ENCODE measurements at regions not wholly inside any gene's neighbourhood (a gene's known extent, or its start where the extent isn't known, plus 50 kb on each side); places are given as distances from the start of the nearest gene placed in this dataset.

DNA sequence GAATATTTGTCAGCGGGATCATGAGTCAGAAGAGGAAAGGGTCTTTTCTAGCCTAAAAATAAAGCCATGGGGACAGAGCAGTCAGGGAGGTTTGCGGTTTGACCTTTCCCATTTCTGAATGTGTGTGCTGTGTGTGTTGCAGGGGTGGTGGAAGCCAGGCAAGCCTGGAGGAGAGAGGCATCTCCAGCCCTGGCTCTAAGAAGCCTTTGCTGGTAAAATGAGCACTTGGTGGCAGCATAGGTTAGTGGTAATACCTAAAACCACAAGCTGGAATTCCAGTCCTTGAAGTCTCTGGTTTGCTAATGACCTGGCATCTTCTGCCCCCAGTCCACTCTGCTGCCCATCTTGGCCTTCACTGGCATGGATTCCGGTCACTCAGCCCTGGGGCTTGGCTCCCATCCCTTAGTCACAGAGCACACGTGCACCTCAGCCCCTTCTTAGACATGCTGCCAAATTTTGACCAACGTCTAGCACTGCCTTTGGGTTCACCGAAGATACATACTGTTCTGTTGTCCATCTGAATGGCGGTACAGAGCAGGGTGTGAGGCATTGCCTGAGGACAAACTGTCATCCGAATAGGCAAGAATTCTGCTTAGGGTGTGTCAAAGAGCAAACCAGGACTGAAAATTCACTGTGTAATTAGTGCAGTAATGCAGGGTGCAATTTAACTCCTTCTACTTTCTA, 52.7 kb downstream of the KCNA5 start:
- Histone ChIP-seq H3K27me3 (ENCODE audit: insufficient read depth, low read depth, low read length) (no peaks in the 10 kb centered on the region), H3K27ac (ENCODE audit: low read length) (no peak overlapping the region), H3K36me3 (ENCODE audit: insufficient read depth, low read length) (no peaks in the 10 kb centered on the region), H3K9me3 (ENCODE audit: low read length) (no peaks in the 10 kb centered on the region), H3K9ac (ENCODE audit: low read length) (no peak overlapping the region), H3K4me2 (ENCODE audit: low read length) (no peak overlapping the region), H3K9me2 (ENCODE audit: insufficient read depth, low read length) (no peaks in the 10 kb centered on the region), H3K4me3 (ENCODE audit: low read length) (no peak overlapping the region), H2AFZ (ENCODE audit: low read depth, low read length) (no peak overlapping the region), H4K20me1 (ENCODE audit: insufficient read depth) (no peaks in the 10 kb centered on the region), H3F3A (ENCODE audit: insufficient read depth, low read length, poor library complexity, severe bottlenecking) (no peaks in the 10 kb centered on the region), H3K79me2 (replicated peaks; ENCODE audit: insufficient read depth, low read length) (no peaks in the 10 kb centered on the region)
- TF ChIP-seq EP300 (conservative IDR thresholded peaks at IDR 0.05; ENCODE audit: poor library complexity, severe bottlenecking) (no peak), POLR2AphosphoS5 (IDR thresholded peaks at IDR 0.05) (no peak), TAF1 (IDR thresholded peaks at IDR 0.05; ENCODE audit: low read depth) (no peak), MXI1 (conservative IDR thresholded peaks at IDR 0.05; ENCODE audit: poor library complexity, severe bottlenecking) (no peak), RAD21 (conservative IDR thresholded peaks at IDR 0.05) (no peak), SMC3 (conservative IDR thresholded peaks at IDR 0.05; ENCODE audit: poor library complexity) (no peak)
- TF ChIP-seq, protein P1, sequence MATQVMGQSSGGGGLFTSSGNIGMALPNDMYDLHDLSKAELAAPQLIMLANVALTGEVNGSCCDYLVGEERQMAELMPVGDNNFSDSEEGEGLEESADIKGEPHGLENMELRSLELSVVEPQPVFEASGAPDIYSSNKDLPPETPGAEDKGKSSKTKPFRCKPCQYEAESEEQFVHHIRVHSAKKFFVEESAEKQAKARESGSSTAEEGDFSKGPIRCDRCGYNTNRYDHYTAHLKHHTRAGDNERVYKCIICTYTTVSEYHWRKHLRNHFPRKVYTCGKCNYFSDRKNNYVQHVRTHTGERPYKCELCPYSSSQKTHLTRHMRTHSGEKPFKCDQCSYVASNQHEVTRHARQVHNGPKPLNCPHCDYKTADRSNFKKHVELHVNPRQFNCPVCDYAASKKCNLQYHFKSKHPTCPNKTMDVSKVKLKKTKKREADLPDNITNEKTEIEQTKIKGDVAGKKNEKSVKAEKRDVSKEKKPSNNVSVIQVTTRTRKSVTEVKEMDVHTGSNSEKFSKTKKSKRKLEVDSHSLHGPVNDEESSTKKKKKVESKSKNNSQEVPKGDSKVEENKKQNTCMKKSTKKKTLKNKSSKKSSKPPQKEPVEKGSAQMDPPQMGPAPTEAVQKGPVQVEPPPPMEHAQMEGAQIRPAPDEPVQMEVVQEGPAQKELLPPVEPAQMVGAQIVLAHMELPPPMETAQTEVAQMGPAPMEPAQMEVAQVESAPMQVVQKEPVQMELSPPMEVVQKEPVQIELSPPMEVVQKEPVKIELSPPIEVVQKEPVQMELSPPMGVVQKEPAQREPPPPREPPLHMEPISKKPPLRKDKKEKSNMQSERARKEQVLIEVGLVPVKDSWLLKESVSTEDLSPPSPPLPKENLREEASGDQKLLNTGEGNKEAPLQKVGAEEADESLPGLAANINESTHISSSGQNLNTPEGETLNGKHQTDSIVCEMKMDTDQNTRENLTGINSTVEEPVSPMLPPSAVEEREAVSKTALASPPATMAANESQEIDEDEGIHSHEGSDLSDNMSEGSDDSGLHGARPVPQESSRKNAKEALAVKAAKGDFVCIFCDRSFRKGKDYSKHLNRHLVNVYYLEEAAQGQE (IDR thresholded peaks at IDR 0.05; ENCODE audit: borderline replicate concordance): no peak
- TF ChIP-seq, protein P2, sequence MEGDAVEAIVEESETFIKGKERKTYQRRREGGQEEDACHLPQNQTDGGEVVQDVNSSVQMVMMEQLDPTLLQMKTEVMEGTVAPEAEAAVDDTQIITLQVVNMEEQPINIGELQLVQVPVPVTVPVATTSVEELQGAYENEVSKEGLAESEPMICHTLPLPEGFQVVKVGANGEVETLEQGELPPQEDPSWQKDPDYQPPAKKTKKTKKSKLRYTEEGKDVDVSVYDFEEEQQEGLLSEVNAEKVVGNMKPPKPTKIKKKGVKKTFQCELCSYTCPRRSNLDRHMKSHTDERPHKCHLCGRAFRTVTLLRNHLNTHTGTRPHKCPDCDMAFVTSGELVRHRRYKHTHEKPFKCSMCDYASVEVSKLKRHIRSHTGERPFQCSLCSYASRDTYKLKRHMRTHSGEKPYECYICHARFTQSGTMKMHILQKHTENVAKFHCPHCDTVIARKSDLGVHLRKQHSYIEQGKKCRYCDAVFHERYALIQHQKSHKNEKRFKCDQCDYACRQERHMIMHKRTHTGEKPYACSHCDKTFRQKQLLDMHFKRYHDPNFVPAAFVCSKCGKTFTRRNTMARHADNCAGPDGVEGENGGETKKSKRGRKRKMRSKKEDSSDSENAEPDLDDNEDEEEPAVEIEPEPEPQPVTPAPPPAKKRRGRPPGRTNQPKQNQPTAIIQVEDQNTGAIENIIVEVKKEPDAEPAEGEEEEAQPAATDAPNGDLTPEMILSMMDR (IDR thresholded peaks at IDR 0.05; ENCODE audit: poor library complexity, severe bottlenecking): no peak

DNA sequence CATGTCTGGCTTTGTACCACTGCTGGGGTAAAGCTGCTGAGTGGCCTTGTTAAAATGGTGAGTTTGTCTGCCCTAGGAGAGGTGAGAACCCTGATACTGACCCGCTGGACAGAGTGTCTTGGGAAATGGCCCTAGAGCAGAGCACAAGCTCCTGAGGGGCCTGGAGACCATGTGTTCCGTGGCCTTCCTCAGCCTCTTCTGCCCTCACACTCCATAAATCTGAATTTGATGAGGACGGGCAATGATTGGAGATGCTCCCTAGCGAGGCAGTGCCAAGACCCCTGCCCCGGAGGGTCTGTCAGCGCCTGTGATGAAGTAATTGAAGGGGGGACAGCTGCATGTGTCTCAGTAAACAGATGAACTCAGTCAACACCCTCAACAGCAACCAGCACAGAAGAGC, 54.1 kb downstream of the KCNA5 start:
- Histone ChIP-seq H3K36me3 (ENCODE audit: insufficient read depth, low read length) (no peaks in the 10 kb centered on the region), H3K27me3 (ENCODE audit: insufficient read depth, low read depth, low read length) (no peaks in the 10 kb centered on the region), H3K79me2 (replicated peaks; ENCODE audit: insufficient read depth, low read length) (no peaks in the 10 kb centered on the region), H3K9ac (ENCODE audit: low read length) (no peak overlapping the region), H3K9me3 (ENCODE audit: low read length) (no peaks in the 10 kb centered on the region), H3K4me2 (ENCODE audit: low read length) (no peak overlapping the region), H3F3A (ENCODE audit: insufficient read depth, low read length, poor library complexity, severe bottlenecking) (no peaks in the 10 kb centered on the region), H2AFZ (ENCODE audit: low read depth, low read length) (no peak overlapping the region), H3K4me3 (ENCODE audit: low read length) (no peak overlapping the region), H3K9me2 (ENCODE audit: insufficient read depth, low read length) (no peaks in the 10 kb centered on the region), H4K20me1 (ENCODE audit: insufficient read depth) (no peaks in the 10 kb centered on the region), H3K27ac (ENCODE audit: low read length) (no peak overlapping the region)
- TF ChIP-seq, protein P1 (IDR thresholded peaks at IDR 0.05; ENCODE audit: borderline replicate concordance): no peak
- TF ChIP-seq, protein P2 (IDR thresholded peaks at IDR 0.05; ENCODE audit: poor library complexity, severe bottlenecking): no peak
- TF ChIP-seq POLR2AphosphoS5 (IDR thresholded peaks at IDR 0.05) (no peak), EZH2 (IDR thresholded peaks at IDR 0.05; ENCODE audit: borderline replicate concordance, insufficient read depth, low read length, poor library complexity, severe bottlenecking) (no peak), EP300 (conservative IDR thresholded peaks at IDR 0.05; ENCODE audit: poor library complexity, severe bottlenecking) (no peak), MXI1 (conservative IDR thresholded peaks at IDR 0.05; ENCODE audit: poor library complexity, severe bottlenecking) (no peak), TAF1 (IDR thresholded peaks at IDR 0.05; ENCODE audit: low read depth) (no peak), SMC3 (conservative IDR thresholded peaks at IDR 0.05; ENCODE audit: poor library complexity) (no peak), RAD21 (conservative IDR thresholded peaks at IDR 0.05) (no peak)
